K562 (cell line): ENCODE measurements at regions not wholly inside any gene's neighbourhood (a gene's known extent, or its start where the extent isn't known, plus 50 kb on each side); places are given as distances from the start of the nearest gene placed in this dataset.
A peak's percentile ranks its signal among the peaks of the same experiment; 100 is the strongest.

Source experiments
- ARID1B ChIP-seq: fragments of 450-650 bp; IDR thresholded peaks from 2 replicates; pipeline ENCODE4 v1.6.1; 2016; ENCODE audit warnings: antibody characterized with exemption, mild to moderate bottlenecking, inconsistent platforms
- CCNT2 ChIP-seq: IDR thresholded peaks from 2 replicates; pipeline ENCODE4 v1.6.1; 2011; ENCODE audit warnings: borderline replicate concordance, low read depth, mild to moderate bottlenecking, moderate library complexity, mixed read lengths, low read length; ENCODE audit not compliant: insufficient read length; ENCODE audit errors: extremely low read depth
- CEBPB ChIP-seq: fragments of 450-650 bp; IDR thresholded peaks from 2 replicates; pipeline ENCODE4 v1.6.1; 2016; ENCODE audit warnings: missing genetic modification characterization, missing compliant biosample characterization
- CTBP1 ChIP-seq: fragments of 450-650 bp; IDR thresholded peaks from 2 replicates; pipeline ENCODE4 v1.6.1; 2016; ENCODE audit warnings: borderline replicate concordance
- GABPB2 ChIP-seq: fragments of 250-450 bp; sonication (Bioruptor Pico); conservative IDR thresholded peaks from 2 replicates; pipeline ENCODE4 v1.5.1; 2021; ENCODE audit warnings: mild to moderate bottlenecking
- GTF2A2 ChIP-seq: IDR thresholded peaks from 2 replicates; pipeline ENCODE4 v1.6.1; 2016; ENCODE audit warnings: mild to moderate bottlenecking, missing genetic modification characterization, missing compliant biosample characterization
- HDAC1 ChIP-seq, 2 experiments: fragments of 450-650 bp; IDR thresholded peaks; 2 replicates each; pipeline ENCODE4 v1.6.1; 2016 to 2017; ENCODE audit warnings: inconsistent platforms in 1 of 2, mild to moderate bottlenecking in 1 of 2, moderate library complexity in 1 of 2
- HLTF ChIP-seq: fragments of 450-650 bp; IDR thresholded peaks from 2 replicates; pipeline ENCODE4 v1.6.1; 2016
- JUND ChIP-seq, 2 experiments: IDR thresholded peaks; 2 replicates in 1 of 2; 3 replicates in 1 of 2; pipeline ENCODE4 v1.6.1; 2011; ENCODE audit warnings: borderline replicate concordance in 2 of 2, low read depth in 2 of 2, low read length in 2 of 2, improper control_type of control experiment in 1 of 2, missing biosample characterization in 1 of 2, missing genetic modification characterization in 1 of 2, missing genetic modification reagents in 1 of 2
- KDM1A ChIP-seq, 2 experiments: fragments of 450-650 bp; IDR thresholded peaks; 2 replicates each; pipeline ENCODE4 v1.6.1; 2016; ENCODE audit warnings: mild to moderate bottlenecking in 2 of 2
- KLF6 ChIP-seq: fragments of 250-450 bp; sonication (Bioruptor Pico); IDR thresholded peaks from 2 replicates; pipeline ENCODE4 v1.4.0; 2020; ENCODE audit warnings: mild to moderate bottlenecking, moderate library complexity, borderline replicate concordance
- LCOR ChIP-seq: sonication (generic); formaldehyde crosslinking; IDR thresholded peaks from 2 replicates; pipeline ENCODE4 v1.8.0; 2022; ENCODE audit warnings: mild to moderate bottlenecking, missing genetic modification reagents
- MAFF ChIP-seq: IDR thresholded peaks from 2 replicates; pipeline ENCODE4 v1.6.1; 2012; ENCODE audit warnings: low read length, improper control_type of control experiment
- MCM3 ChIP-seq: fragments of 450-650 bp; IDR thresholded peaks from 2 replicates; pipeline ENCODE4 v1.6.1; 2016
- NBN ChIP-seq: fragments of 450-650 bp; IDR thresholded peaks from 2 replicates; pipeline ENCODE4 v1.6.1; 2016; ENCODE audit warnings: low read depth, mild to moderate bottlenecking
- NCOA1 ChIP-seq: fragments of 450-650 bp; IDR thresholded peaks from 2 replicates; pipeline ENCODE4 v1.6.1; 2016; ENCODE audit warnings: low read depth
- NFIC ChIP-seq: fragments of 450-650 bp; IDR thresholded peaks from 2 replicates; pipeline ENCODE4 v1.6.1; 2017; ENCODE audit warnings: mild to moderate bottlenecking, inconsistent platforms
- POLR2AphosphoS5 ChIP-seq: IDR thresholded peaks from 2 replicates; pipeline ENCODE4 v1.6.1; 2011; ENCODE audit warnings: mild to moderate bottlenecking, low read depth, low read length, moderate library complexity; ENCODE audit not compliant: control insufficient read depth, insufficient read depth
- PRPF4 ChIP-seq: fragments of 200-400 bp; formaldehyde crosslinking; IDR thresholded peaks from one replicate; pipeline ENCODE4 v1.6.1; 2017; ENCODE audit warnings: low read length, low read depth, mild to moderate bottlenecking; ENCODE audit not compliant: insufficient read depth, poor library complexity, severe bottlenecking
- RCOR1 ChIP-seq, 2 experiments: IDR thresholded peaks; 2 replicates each; pipeline ENCODE4 v1.6.1; 2012; ENCODE audit warnings: low read depth in 2 of 2, low read length in 2 of 2, borderline replicate concordance in 1 of 2, improper control_type of control experiment in 1 of 2
- SMARCA4 ChIP-seq: fragments of 450-650 bp; IDR thresholded peaks from 2 replicates; pipeline ENCODE4 v1.6.1; 2016
- SMARCE1 ChIP-seq: fragments of 450-650 bp; IDR thresholded peaks from 2 replicates; pipeline ENCODE4 v1.7.1; 2016; ENCODE audit warnings: mild to moderate bottlenecking
- TAF9B ChIP-seq: fragments of 450-650 bp; IDR thresholded peaks from 2 replicates; pipeline ENCODE4 v1.6.1; 2018; ENCODE audit warnings: mild to moderate bottlenecking; ENCODE audit not compliant: partially characterized antibody
- TEAD4 ChIP-seq, 2 experiments: sonication (generic) in 1 of 2; formaldehyde crosslinking in 1 of 2; IDR thresholded peaks; 2 replicates each; pipeline versions ENCODE4 v1.6.1 to v1.8.0; 2012 to 2022; ENCODE audit warnings: borderline replicate concordance in 1 of 2, inconsistent platforms in 1 of 2, low read length in 1 of 2, mild to moderate bottlenecking in 1 of 2, missing genetic modification reagents in 1 of 2
- TRIM24 ChIP-seq, 2 experiments: fragments of 450-650 bp; IDR thresholded peaks; 2 replicates each; pipeline ENCODE4 v1.6.1; 2016
- ZNF133 ChIP-seq: fragments of 250-450 bp; sonication (Bioruptor Pico); IDR thresholded peaks from 2 replicates; pipeline ENCODE4 v1.4.0; 2020; ENCODE audit warnings: mild to moderate bottlenecking
- ZNF699 ChIP-seq: fragments of 250-450 bp; sonication (Bioruptor Pico); IDR thresholded peaks from 2 replicates; pipeline ENCODE4 v1.8.0; 2021; ENCODE audit warnings: mild to moderate bottlenecking, moderate library complexity; ENCODE audit not compliant: insufficient replicate concordance
- TF ChIP-seq, protein P1 (sequence below): fragments of 250-450 bp; sonication (Bioruptor Pico); IDR thresholded peaks from 2 replicates; pipeline ENCODE4 v1.5.0; 2020; ENCODE audit warnings: mild to moderate bottlenecking

DNA sequence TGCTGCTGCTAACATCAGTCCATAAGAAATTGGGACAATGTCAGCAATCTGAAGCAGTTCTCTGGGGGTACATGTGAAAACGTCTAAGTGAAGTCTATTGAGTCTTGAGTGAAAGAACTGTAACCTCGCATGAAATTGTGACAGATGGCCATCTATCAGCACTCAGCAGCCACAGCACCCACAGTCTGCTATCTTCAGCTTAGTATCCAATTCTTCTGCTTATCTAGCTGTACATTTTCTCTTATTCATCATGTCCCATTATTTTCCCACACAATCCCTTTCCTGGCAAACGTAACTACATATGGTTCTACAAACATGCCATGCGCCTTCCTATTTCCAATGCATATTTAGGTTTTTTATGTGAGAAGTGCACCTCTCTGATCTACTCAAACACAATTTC lies 629.7 kb downstream of the NTRK3 start (continued):
- TF ChIP-seq KDM1A (IDR thresholded peaks at IDR 0.05) (peak in 1 of 2 experiments; percentile 38; a peak in 1 of 4 replicates), KLF6 (CRISPR knock-in tag) (no peak), SMARCA4 (peak; percentile 74), ZNF133 (CRISPR knock-in tag) (no peak), TAF9B (no peak), GTF2A2 (tag) (no peak), RCOR1 (IDR thresholded peaks at IDR 0.05; ENCODE audit: borderline replicate concordance in 1 of 2, low read depth in 2 of 2, low read length in 2 of 2) (peak in 1 of 2 experiments; percentile 33; a peak in 1 of 4 replicates), JUND (IDR thresholded peaks at IDR 0.05; ENCODE audit: borderline replicate concordance, low read depth, low read length) (peak; percentile 12; the same call in 1 of the 2 replicates), JUND (tag; IDR thresholded peaks at IDR 0.05; ENCODE audit: borderline replicate concordance, low read depth, low read length) (no peak), HDAC1 (IDR thresholded peaks at IDR 0.05) (0 out of 4 replicates have a peak, but pooled peaks of 1 of the 2 experiments have one; percentile 41), TEAD4 (IDR thresholded peaks at IDR 0.05; ENCODE audit: low read length) (peak; percentile 89), TEAD4 (CRISPR knock-in tag; IDR thresholded peaks at IDR 0.05; ENCODE audit: borderline replicate concordance) (no peak), CTBP1 (no peak), POLR2AphosphoS5 (peak; percentile 72; the same call in 1 of the 2 replicates), TRIM24 (IDR thresholded peaks at IDR 0.05) (peak; percentile 59 to 78; a peak in 3 of 4 replicates), GABPB2 (CRISPR knock-in tag) (no peak), PRPF4 (no peak), MAFF (no peak), SMARCE1 (peak; percentile 38; the same call in 1 of the 2 replicates), ARID1B (peak; percentile 91), ZNF699 (no peak), NFIC (peak; percentile 70), NCOA1 (0 out of 2 replicates have a peak, but pooled peaks have one; percentile 33), MCM3 (no peak), CEBPB (tag) (no peak), HLTF (0 out of 2 replicates have a peak, but pooled peaks have one; percentile 18), CCNT2 (peak; percentile 69), LCOR (CRISPR knock-in tag) (no peak), NBN (no peak)
- TF ChIP-seq, protein P1, sequence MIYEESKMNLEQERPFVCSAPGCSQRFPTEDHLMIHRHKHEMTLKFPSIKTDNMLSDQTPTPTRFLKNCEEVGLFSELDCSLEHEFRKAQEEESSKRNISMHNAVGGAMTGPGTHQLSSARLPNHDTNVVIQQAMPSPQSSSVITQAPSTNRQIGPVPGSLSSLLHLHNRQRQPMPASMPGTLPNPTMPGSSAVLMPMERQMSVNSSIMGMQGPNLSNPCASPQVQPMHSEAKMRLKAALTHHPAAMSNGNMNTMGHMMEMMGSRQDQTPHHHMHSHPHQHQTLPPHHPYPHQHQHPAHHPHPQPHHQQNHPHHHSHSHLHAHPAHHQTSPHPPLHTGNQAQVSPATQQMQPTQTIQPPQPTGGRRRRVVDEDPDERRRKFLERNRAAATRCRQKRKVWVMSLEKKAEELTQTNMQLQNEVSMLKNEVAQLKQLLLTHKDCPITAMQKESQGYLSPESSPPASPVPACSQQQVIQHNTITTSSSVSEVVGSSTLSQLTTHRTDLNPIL = no peak
